ENCODE measurements at regions not wholly inside any gene's neighbourhood (a gene's known extent, or its start where the extent isn't known, plus 50 kb on each side); places are given as distances from the start of the nearest gene placed in this dataset.

- Histone ChIP-seq H2AFZ (no peak overlapping the region), H3K4me3 (no peak overlapping the region), H3K27ac (no peak overlapping the region), H3K27me3 (no peaks in the 10 kb centered on the region), H3K79me2 (no peaks in the 10 kb centered on the region), H4K20me1 (ENCODE audit: insufficient read depth, poor library complexity, severe bottlenecking) (no peaks in the 10 kb centered on the region), H3K9me2 (replicated peaks; ENCODE audit: insufficient read depth) (no peaks in the 10 kb centered on the region), H3K4me2 (peak overlapping the region; percentile 22), H3K9me3 (ENCODE audit: low read depth) (no peaks in the 10 kb centered on the region), H3K36me3 (replicated peaks; ENCODE audit: insufficient read depth, low read depth) (no peaks in the 10 kb centered on the region), H3K4me1 (ENCODE audit: insufficient read depth) (peaks cover 19% of the 10 kb centered on the region)
- WGBS (ENCODE audit: low lambda C conversion rate, missing lambda C conversion rate): 46% methylated on average over 2 of the region's 2 CpGs
- TF ChIP-seq, protein P1, sequence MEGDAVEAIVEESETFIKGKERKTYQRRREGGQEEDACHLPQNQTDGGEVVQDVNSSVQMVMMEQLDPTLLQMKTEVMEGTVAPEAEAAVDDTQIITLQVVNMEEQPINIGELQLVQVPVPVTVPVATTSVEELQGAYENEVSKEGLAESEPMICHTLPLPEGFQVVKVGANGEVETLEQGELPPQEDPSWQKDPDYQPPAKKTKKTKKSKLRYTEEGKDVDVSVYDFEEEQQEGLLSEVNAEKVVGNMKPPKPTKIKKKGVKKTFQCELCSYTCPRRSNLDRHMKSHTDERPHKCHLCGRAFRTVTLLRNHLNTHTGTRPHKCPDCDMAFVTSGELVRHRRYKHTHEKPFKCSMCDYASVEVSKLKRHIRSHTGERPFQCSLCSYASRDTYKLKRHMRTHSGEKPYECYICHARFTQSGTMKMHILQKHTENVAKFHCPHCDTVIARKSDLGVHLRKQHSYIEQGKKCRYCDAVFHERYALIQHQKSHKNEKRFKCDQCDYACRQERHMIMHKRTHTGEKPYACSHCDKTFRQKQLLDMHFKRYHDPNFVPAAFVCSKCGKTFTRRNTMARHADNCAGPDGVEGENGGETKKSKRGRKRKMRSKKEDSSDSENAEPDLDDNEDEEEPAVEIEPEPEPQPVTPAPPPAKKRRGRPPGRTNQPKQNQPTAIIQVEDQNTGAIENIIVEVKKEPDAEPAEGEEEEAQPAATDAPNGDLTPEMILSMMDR (IDR thresholded peaks at IDR 0.05; ENCODE audit: poor library complexity): no peak
- TF ChIP-seq EZH2phosphoT487 (IDR thresholded peaks at IDR 0.05; ENCODE audit: low read depth, severe bottlenecking, unreplicated experiment): no peak
- no peak for TF ChIP-seq EZH2 (IDR thresholded peaks at IDR 0.05; ENCODE audit: borderline replicate concordance)
- DNase-seq (ENCODE audit: low spot score): no peak
These were observed 272.1 kb upstream of the SEL1L start for GRCh38 chr14:81805785-81806184.

DNA sequence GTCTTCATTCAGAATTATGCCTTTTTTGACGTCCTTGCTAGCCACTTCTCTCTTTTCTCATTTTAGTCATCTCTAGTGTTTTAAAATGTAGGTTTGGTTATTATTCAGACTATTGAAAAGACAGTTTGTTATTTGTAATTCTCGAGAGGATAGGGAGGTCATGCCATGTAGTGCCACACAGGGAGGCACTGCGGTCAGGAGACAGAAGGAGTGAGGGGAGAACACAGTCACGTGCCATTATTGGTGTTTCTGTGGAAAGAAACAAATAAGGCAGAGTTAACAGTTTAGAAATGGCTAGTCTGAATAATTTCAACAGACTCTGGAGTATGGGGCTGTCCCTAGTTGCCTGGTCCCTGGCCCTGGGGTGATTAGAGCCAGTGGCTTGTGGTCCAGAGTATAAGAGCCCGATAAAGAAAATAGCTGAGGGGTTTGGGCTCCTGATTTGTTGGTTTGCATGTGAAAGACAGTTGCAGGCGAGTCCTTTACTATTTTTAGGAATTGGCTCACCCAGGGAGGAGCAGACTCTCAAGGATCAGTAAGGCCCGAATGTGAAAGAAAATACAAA, 278.1 kb upstream of the SEL1L start:
- Histone ChIP-seq H3K4me3 (no peak overlapping the region), H3K9me3 (ENCODE audit: low read depth) (no peaks in the 10 kb centered on the region), H3K27ac (no peak overlapping the region), H4K20me1 (ENCODE audit: insufficient read depth, poor library complexity, severe bottlenecking) (no peaks in the 10 kb centered on the region), H3K36me3 (replicated peaks; ENCODE audit: insufficient read depth, low read depth) (no peaks in the 10 kb centered on the region), H2AFZ (no peak overlapping the region), H3K79me2 (no peaks in the 10 kb centered on the region), H3K9me2 (replicated peaks; ENCODE audit: insufficient read depth) (no peaks in the 10 kb centered on the region), H3K4me2 (no peak overlapping the region), H3K27me3 (no peaks in the 10 kb centered on the region), H3K4me1 (ENCODE audit: insufficient read depth) (no peaks in the 10 kb centered on the region)
- 89% methylated on average over 7 of the region's 7 CpGs for WGBS (ENCODE audit: low lambda C conversion rate, missing lambda C conversion rate)
- DNase-seq (ENCODE audit: low spot score): no peak
- TF ChIP-seq EZH2 (IDR thresholded peaks at IDR 0.05; ENCODE audit: borderline replicate concordance): no peak
- TF ChIP-seq EZH2phosphoT487 (IDR thresholded peaks at IDR 0.05; ENCODE audit: low read depth, severe bottlenecking, unreplicated experiment): no peak
- TF ChIP-seq, protein P1 (IDR thresholded peaks at IDR 0.05; ENCODE audit: poor library complexity): no peak

DNA sequence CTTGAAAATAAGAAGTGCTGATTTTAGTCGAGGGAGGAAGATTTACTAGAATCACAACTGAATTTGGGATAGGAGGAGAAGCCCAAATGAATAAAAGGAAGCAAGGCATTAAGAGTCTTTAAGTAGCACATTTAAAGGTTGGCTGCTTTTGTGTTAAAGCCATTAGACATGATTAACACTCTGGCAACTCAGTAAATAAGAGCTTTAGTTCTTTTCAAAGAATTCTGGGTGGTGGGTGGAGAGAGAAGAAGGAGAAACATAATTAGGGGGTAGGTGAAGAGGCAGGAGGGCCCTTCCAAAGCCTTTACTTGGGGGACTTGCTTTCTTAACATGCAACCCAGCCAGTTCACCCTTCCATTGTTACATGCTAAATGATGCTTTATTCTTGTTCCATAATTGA, 284.6 kb upstream of the SEL1L start:
- H3K27ac ChIP-seq: peak overlapping the region; percentile 23
- no peaks in the 10 kb centered on the region for H3K36me3 ChIP-seq (replicated peaks; ENCODE audit: insufficient read depth, low read depth)
- no peaks in the 10 kb centered on the region for H4K20me1 ChIP-seq (ENCODE audit: insufficient read depth, poor library complexity, severe bottlenecking)
- TF ChIP-seq, protein P1 (IDR thresholded peaks at IDR 0.05; ENCODE audit: poor library complexity): no peak
- no peak for TF ChIP-seq EZH2 (IDR thresholded peaks at IDR 0.05; ENCODE audit: borderline replicate concordance)
- TF ChIP-seq EZH2phosphoT487 (IDR thresholded peaks at IDR 0.05; ENCODE audit: low read depth, severe bottlenecking, unreplicated experiment): no peak
- WGBS (ENCODE audit: low lambda C conversion rate, missing lambda C conversion rate): 79% methylated on average over 1 of the region's 1 CpG
- H3K4me3 ChIP-seq: no peak overlapping the region
- no peaks in the 10 kb centered on the region for H3K79me2 ChIP-seq
- no peak overlapping the region for H2AFZ ChIP-seq
- no peaks in the 10 kb centered on the region for H3K27me3 ChIP-seq
- peaks cover 17% of the 10 kb centered on the region for H3K4me1 ChIP-seq (ENCODE audit: insufficient read depth)
- no peak for DNase-seq (ENCODE audit: low spot score)
- H3K4me2 ChIP-seq: no peak overlapping the region
- H3K9me2 ChIP-seq (replicated peaks; ENCODE audit: insufficient read depth): no peaks in the 10 kb centered on the region
- no peaks in the 10 kb centered on the region for H3K9me3 ChIP-seq (ENCODE audit: low read depth)
